Fibroblast of skin of right quadriceps (primary cell): ENCODE measurements at regions not wholly inside any gene's neighbourhood (a gene's known extent, or its start where the extent isn't known, plus 50 kb on each side); places are given as distances from the start of the nearest gene placed in this dataset.
A peak's percentile ranks its signal among the peaks of the same experiment; 100 is the strongest.

ENCODE experiments used
- DNase-seq: peaks from one replicate; pipeline ENCODE4 v3.0.0-alpha.2; 2013

- no peak for DNase-seq
Observed at GRCh38 chr2:52821631-52822030, 946.0 kb upstream of the CHAC2 start.

GRCh38 chr2:52818958-52819357 is 948.6 kb upstream of the CHAC2 start:
- DNase-seq: no peak

- DNase-seq: no peak
Observed at GRCh38 chr2:52810460-52810859, 957.1 kb upstream of the CHAC2 start.

- DNase-seq: no peak
Observed at GRCh38 chr2:52805901-52806410, 961.6 kb upstream of the CHAC2 start.

- DNase-seq: no peak
Observed at GRCh38 chr2:52794581-52794980, 973.0 kb upstream of the CHAC2 start.

GRCh38 chr2:52779446-52779845 is 988.2 kb upstream of the CHAC2 start:
- DNase-seq: no peak

- DNase-seq: no peak
Observed at GRCh38 chr2:52776571-52776970, 991.0 kb upstream of the CHAC2 start.

GRCh38 chr2:52775674-52776073 is 991.9 kb upstream of the CHAC2 start:
- no peak for DNase-seq

- no peak for DNase-seq
Observed at GRCh38 chr2:52765735-52766134, 1001.9 kb upstream of the CHAC2 start.

GRCh38 chr2:52749764-52750163 is 1017.8 kb upstream of the CHAC2 start:
- no peak for DNase-seq

GRCh38 chr2:52745144-52745543 is 1022.5 kb upstream of the CHAC2 start:
- DNase-seq: no peak

GRCh38 chr2:52732849-52733395 is 1034.7 kb upstream of the CHAC2 start:
- no peak for DNase-seq

GRCh38 chr2:52724585-52724984 is 1043.0 kb upstream of the CHAC2 start:
- no peak for DNase-seq

GRCh38 chr2:52717836-52718235 is 1049.8 kb upstream of the CHAC2 start:
- no peak for DNase-seq

- DNase-seq: no peak
Observed at GRCh38 chr2:52710810-52711618, 1056.6 kb upstream of the CHAC2 start.

- DNase-seq: no peak
Observed at GRCh38 chr2:52704251-52704650, 1063.4 kb upstream of the CHAC2 start.

GRCh38 chr2:52703004-52703403 is 1064.6 kb upstream of the CHAC2 start:
- DNase-seq: no peak

- no peak for DNase-seq
Observed at GRCh38 chr2:52698408-52698807, 1069.2 kb upstream of the CHAC2 start.

- DNase-seq: no peak
Observed at GRCh38 chr2:52697690-52698089, 1069.9 kb upstream of the CHAC2 start.

- DNase-seq: no peak
Observed at GRCh38 chr2:52695731-52696130, 1071.9 kb upstream of the CHAC2 start.

GRCh38 chr2:52686935-52687334 is 1080.7 kb upstream of the CHAC2 start:
- DNase-seq: no peak

GRCh38 chr2:52676056-52676455 is 1091.5 kb upstream of the CHAC2 start:
- DNase-seq: no peak

GRCh38 chr2:52668724-52669123 is 1098.9 kb upstream of the CHAC2 start:
- DNase-seq: no peak

GRCh38 chr2:52659546-52659945 is 1108.1 kb upstream of the CHAC2 start:
- DNase-seq: peak; percentile 20

- DNase-seq: peak; percentile 91
Observed at GRCh38 chr2:52658598-52658997, 1109.0 kb upstream of the CHAC2 start.
